ENCODE measurements at regions not wholly inside any gene's neighbourhood (a gene's known extent, or its start where the extent isn't known, plus 50 kb on each side); places are given as distances from the start of the nearest gene placed in this dataset.

DNA sequence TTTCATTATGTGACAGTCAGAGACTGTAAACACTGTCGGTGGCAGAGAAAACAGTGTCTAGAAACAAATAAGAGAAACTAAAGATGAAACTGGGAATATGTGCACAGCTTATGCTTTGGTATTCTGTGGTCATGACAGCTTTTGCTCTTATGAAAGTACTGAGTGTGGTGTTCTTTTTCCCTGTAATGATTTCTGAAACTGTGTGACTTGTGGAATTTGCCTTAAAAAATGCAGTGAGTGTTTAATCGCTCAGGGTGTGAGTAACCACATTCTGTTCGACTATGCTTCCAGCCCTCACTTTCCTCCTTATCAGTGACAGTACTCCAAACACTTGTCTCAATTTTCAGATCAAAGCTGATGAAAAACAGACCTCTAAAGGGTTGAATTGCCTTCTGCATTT is 66.9 kb upstream of the DIAPH3 start:
- TF ChIP-seq CTCF (IDR thresholded peaks at IDR 0.05) (no peak), ZFX (IDR thresholded peaks at IDR 0.05; ENCODE audit: borderline replicate concordance) (no peak)
